Stomach (tissue), 8 donors: ENCODE measurements at regions not wholly inside any gene's neighbourhood (a gene's known extent, or its start where the extent isn't known, plus 50 kb on each side); places are given as distances from the start of the nearest gene placed in this dataset.

Source experiments
- DNase-seq, 2 donors: peaks; one replicate each; pipeline versions ENCODE4 v3.0.0 to v3.0.0-alpha.2; 2013 to 2019
- H3K27ac ChIP-seq, 5 donors: fragments of 200-600 bp in 4 of 5; sonication (generic) in 4 of 5; one replicate each; pipeline ENCODE4 v1.5.1; 2013 to 2019; ENCODE audit warnings: mild to moderate bottlenecking in 1 of 5, moderate library complexity in 1 of 5
- H3K27me3 ChIP-seq, 3 donors: fragments of 200-600 bp; sonication (generic); one replicate each; pipeline ENCODE4 v1.5.1; 2017 to 2019; ENCODE audit warnings: mixed run types in 1 of 3
- H3K36me3 ChIP-seq, 4 donors: fragments of 200-600 bp; sonication (generic); 1 replicate in 3 of 4; 2 replicates in 1 of 4; pipeline ENCODE4 v1.5.1; 2016 to 2019
- H3K4me1 ChIP-seq, 4 donors: fragments of 200-600 bp; sonication (generic); one replicate each; pipeline ENCODE4 v1.5.1; 2016 to 2019
- H3K4me3 ChIP-seq, 4 donors: fragments of 200-600 bp; sonication (generic) in 3 of 4; one replicate each; pipeline ENCODE4 v1.5.1; 2016 to 2019; ENCODE audit warnings: mild to moderate bottlenecking in 1 of 4
- H3K9me3 ChIP-seq, 4 donors: fragments of 200-600 bp; sonication (generic); one replicate each; pipeline ENCODE4 v1.5.1; 2016 to 2019
- CTCF ChIP-seq, 7 experiments: fragments of 450-650 bp in 4 of 7; fragments of 200-600 bp in 3 of 7; sonication (generic) in 3 of 7; IDR thresholded peaks; one replicate each; pipeline ENCODE4 v1.5.1; 2016 to 2019; ENCODE audit warnings: antibody characterized with exemption in 7 of 7, control low read depth in 2 of 7, mild to moderate bottlenecking in 1 of 7
- EP300 ChIP-seq: sonication (generic); formaldehyde crosslinking; IDR thresholded peaks from one replicate; pipeline ENCODE4 v1.6.1; 2017; ENCODE audit warnings: antibody characterized with exemption
- POLR2A ChIP-seq, 4 donors: fragments of 450-650 bp; IDR thresholded peaks; one replicate each; pipeline ENCODE4 v1.6.1; 2016; ENCODE audit warnings: antibody characterized with exemption in 4 of 4, control low read depth in 2 of 4, mild to moderate bottlenecking in 1 of 4, moderate library complexity in 1 of 4
- POLR2AphosphoS5 ChIP-seq, 3 donors: sonication (generic); formaldehyde crosslinking; IDR thresholded peaks; one replicate each; pipeline ENCODE4 v1.6.1; 2016; ENCODE audit warnings: antibody characterized with exemption in 3 of 3
- WGBS, 5 donors: extraction: QIAGEN DNeasy Blood & Tissue Kit in 3 of 5; methylation state at CpG; one replicate each; pipeline versions ENCODE4 v1.1.5 to v1.1.7; 2013 to 2018; 5-methylcytosine and 5-hydroxymethylcytosine counted together
- intact Hi-C: fragments of 100-400 bp; cut with DNase I; formaldehyde crosslinking; loops from one replicate; pipeline ENCODE4 v1.15.1; 2023; ENCODE audit warnings: low total_unique reads
- donor health status: healthy with polysubstance abuse.
- donor health status: Bipolar disorder and iron deficiency.
- donor health status: healthy.

DNA sequence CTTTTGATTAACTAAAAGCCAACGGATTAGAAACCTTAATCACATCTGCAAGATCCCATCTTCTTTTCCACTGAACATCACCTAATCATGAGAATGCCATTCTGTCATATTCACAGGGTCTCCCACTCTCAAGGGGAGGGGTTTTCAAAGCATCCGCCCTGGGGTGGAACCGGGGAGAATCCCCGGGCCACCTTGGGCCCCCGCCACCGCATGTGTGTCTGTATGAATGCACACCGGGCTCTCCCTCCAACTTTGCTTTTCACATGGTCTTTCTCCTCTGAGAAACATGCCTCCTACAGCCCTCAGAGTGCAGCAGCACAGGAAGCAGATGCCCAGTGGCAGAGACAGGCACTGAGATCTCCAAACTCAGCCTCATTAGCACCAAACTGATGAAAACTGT is 233.2 kb upstream of the PPP2R2D start:
- Histone ChIP-seq H3K9me3 (peaks cover 0 to 14% (median 11%) of the 10 kb centered on the region in 4 donors), H3K27ac (no peak overlapping the region), H3K27me3 (no peaks in the 10 kb centered on the region), H3K36me3 (no peaks in the 10 kb centered on the region), H3K4me3 (no peak overlapping the region), H3K4me1 (no peaks in the 10 kb centered on the region)
- TF ChIP-seq EP300, result no peak
- no peak for TF ChIP-seq POLR2AphosphoS5 (IDR thresholded peaks at IDR 0.05)
- TF ChIP-seq CTCF (IDR thresholded peaks at IDR 0.05), result no peak
- no peak for DNase-seq
- intact Hi-C loops, result no loop called here
- 74 to 89% (median 84%) methylated on average over 3 to 7 of the region's 7 CpGs for whole genome bisulfite sequencing, 5 donors

DNA sequence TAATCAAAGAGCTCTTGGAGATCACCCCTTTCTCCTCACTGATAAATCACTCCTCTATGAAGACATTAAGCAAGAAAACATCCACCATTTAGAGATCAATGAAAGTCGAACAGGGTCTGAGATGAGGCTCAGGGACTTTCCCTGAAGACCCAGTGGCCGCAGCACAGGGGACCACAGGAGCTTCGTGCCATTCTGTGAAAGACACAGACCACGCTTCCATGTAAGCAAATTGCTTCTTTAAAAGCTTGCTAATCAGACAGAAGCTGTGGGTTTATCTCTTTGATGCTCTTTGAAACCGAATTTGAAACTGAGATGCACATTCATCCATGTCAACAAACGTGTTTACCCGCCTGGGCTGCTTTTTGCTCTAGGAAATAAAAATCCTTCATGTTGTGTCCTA is 231.9 kb upstream of the PPP2R2D start:
- intact Hi-C loops, result no loop called here
- WGBS, 5 donors, result 52 to 64% (median 57%) methylated on average over 7 of the region's 7 CpGs
- DNase-seq, result no peak
- Histone ChIP-seq H3K27me3 (no peaks in the 10 kb centered on the region), H3K4me1 (no peaks in the 10 kb centered on the region), H3K27ac (no peak overlapping the region), H3K4me3 (no peak overlapping the region), H3K9me3 (peaks cover 0 to 22% (median 15%) of the 10 kb centered on the region in 4 donors), H3K36me3 (no peaks in the 10 kb centered on the region)
- TF ChIP-seq POLR2A (IDR thresholded peaks at IDR 0.05) (no peak), CTCF (IDR thresholded peaks at IDR 0.05) (no peak), EP300 (no peak), POLR2AphosphoS5 (IDR thresholded peaks at IDR 0.05) (no peak)

- Histone ChIP-seq H3K4me1 (no peaks in the 10 kb centered on the region), H3K36me3 (no peaks in the 10 kb centered on the region), H3K4me3 (no peak overlapping the region), H3K27me3 (no peaks in the 10 kb centered on the region), H3K27ac (no peak overlapping the region), H3K9me3 (peaks cover 0 to 22% (median 15%) of the 10 kb centered on the region in 4 donors)
- TF ChIP-seq POLR2AphosphoS5 (IDR thresholded peaks at IDR 0.05) (no peak), EP300 (no peak), CTCF (IDR thresholded peaks at IDR 0.05) (no peak), POLR2A (IDR thresholded peaks at IDR 0.05) (no peak)
- DNase-seq, result no peak
- intact Hi-C loops, result no loop called here
- 81 to 100% (median 93%) methylated on average over 1 of the region's 1 CpG for WGBS, 5 donors
Measured at GRCh38 chr10:131669838-131670237, 231.0 kb upstream of the PPP2R2D start.

DNA sequence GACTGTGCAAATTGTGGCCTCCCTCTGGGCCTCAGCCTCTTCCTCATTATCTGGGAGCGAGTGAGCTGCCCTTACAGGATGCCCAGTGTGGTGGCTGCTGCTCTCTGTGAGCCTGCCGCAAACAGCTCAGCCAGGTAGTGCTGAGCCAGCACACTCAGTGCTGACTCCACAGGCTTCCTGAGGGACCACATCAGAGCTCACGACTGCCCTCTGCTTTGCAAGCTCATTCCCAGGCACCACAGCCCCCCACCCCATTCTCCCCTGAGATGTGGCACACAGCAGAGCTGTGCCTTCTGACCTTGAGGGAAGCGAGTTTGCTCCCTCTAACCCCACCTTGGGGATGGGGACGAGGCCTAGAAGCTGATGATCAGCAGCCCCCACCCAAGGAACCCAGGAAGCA is 230.5 kb upstream of the PPP2R2D start:
- TF ChIP-seq POLR2A (IDR thresholded peaks at IDR 0.05) (no peak), CTCF (IDR thresholded peaks at IDR 0.05) (no peak), EP300 (no peak), POLR2AphosphoS5 (IDR thresholded peaks at IDR 0.05) (no peak)
- H3K27me3 ChIP-seq, result no peaks in the 10 kb centered on the region
- H3K9me3 ChIP-seq, result peaks cover 0 to 22% (median 15%) of the 10 kb centered on the region in 4 donors
- H3K27ac ChIP-seq, result no peak overlapping the region
- no peak overlapping the region for H3K4me3 ChIP-seq
- intact Hi-C loops, result no loop called here
- no peaks in the 10 kb centered on the region for H3K4me1 ChIP-seq
- WGBS, 5 donors, result 58 to 70% (median 62%) methylated on average over 4 to 5 of the region's 5 CpGs
- H3K36me3 ChIP-seq, result no peaks in the 10 kb centered on the region
- DNase-seq, result no peak
